K562 (cell line): ENCODE measurements at regions not wholly inside any gene's neighbourhood (a gene's known extent, or its start where the extent isn't known, plus 50 kb on each side); places are given as distances from the start of the nearest gene placed in this dataset.

Source experiments
- ATAC-seq: fragments of 200-7000 bp; cut with Tn5 transposase; 3 replicates; pipeline ENCODE4 v1.9.1; 2020; ENCODE audit warnings: moderate library complexity
- BruUV-seq: library from RNA; stranded (reverse); fragments of 400-500 nt; replicated peaks from 2 replicates; lab custom pipeline; 2021; lab: Mats Ljungman, UMichigan
- CTCF ChIA-PET: fragments of 300-600 bp; formaldehyde crosslinking; extraction: SDS; loops from one replicate; lab custom pipeline; 2021; ENCODE audit warnings: low intra/inter-chr PET ratio; lab: Yijun Ruan, JAX
- POLR2A ChIA-PET: fragments of 300-600, 350-650 bp; sonication (Branson Sonifier 250); formaldehyde crosslinking; extraction: SDS; loops from one replicate; lab custom pipeline; 2021; ENCODE audit warnings: antibody characterized with exemption, inconsistent platforms; lab: Yijun Ruan, JAX
- DNase-seq, 4 experiments: peaks; one replicate each; pipeline versions ENCODE4 v3.0.0 to v3.0.0-alpha.2; 2011 to 2018; ENCODE audit warnings: low spot score in 3 of 4, mixed read lengths in 3 of 4; ENCODE audit errors: extremely low read depth in 1 of 4
- FAIRE-seq: peaks from 2 replicates; lab custom pipeline; 2011; peaks lifted over from hg19 to GRCh38; lab: Jason Lieb, UNC
- H2AFZ ChIP-seq: 2 replicates; pipeline ENCODE4 v1.6.0; 2011; ENCODE audit warnings: low read depth, low read length, control low read depth, inconsistent platforms
- H3K27ac ChIP-seq: fragments of 200-600 bp; 3 replicates; pipeline ENCODE4 v1.8.0; 2011; ENCODE audit warnings: low read depth, mild to moderate bottlenecking, control low read depth, inconsistent platforms, low read length, moderate library complexity, mixed read lengths; ENCODE audit errors: extremely low read depth
- H3K27me3 ChIP-seq, 2 experiments: fragments of 300-600 bp in 1 of 2; 2 replicates in 1 of 2; 3 replicates in 1 of 2; pipeline versions ENCODE4 v1.6.0 to v1.8.0; 2011; ENCODE audit warnings: inconsistent platforms in 2 of 2, low read length in 2 of 2, mild to moderate bottlenecking in 1 of 2, mixed read lengths in 1 of 2, moderate library complexity in 1 of 2; ENCODE audit not compliant: control insufficient read depth in 2 of 2, insufficient read depth in 2 of 2
- H3K36me3 ChIP-seq: fragments of 300-600 bp; 3 replicates; pipeline ENCODE4 v1.8.0; 2011; ENCODE audit warnings: mild to moderate bottlenecking, low read length, inconsistent platforms; ENCODE audit not compliant: control insufficient read depth, insufficient read depth
- H3K4me1 ChIP-seq, 2 experiments: fragments of 200-600 bp in 1 of 2; replicated peaks in 1 of 2; 2 replicates in 1 of 2; 3 replicates in 1 of 2; pipeline versions ENCODE4 v1.5.1 to v1.8.0; 2011; ENCODE audit warnings: inconsistent platforms in 2 of 2, low read length in 2 of 2, mild to moderate bottlenecking in 1 of 2, mixed read lengths in 1 of 2, moderate library complexity in 1 of 2; ENCODE audit not compliant: control insufficient read depth in 2 of 2, insufficient read depth in 2 of 2
- H3K4me2 ChIP-seq: 2 replicates; pipeline ENCODE4 v1.6.1; 2011; ENCODE audit warnings: low read length, control low read depth, inconsistent platforms, mixed read lengths; ENCODE audit not compliant: insufficient read depth
- H3K4me3 ChIP-seq: fragments of 200-600 bp; sonication (generic), shearing (Covaris generic); 2 replicates; pipeline ENCODE4 v1.5.1; 2016; ENCODE audit warnings: control low read depth, inconsistent platforms
- H3K79me2 ChIP-seq: fragments of 200-600 bp; 3 replicates; pipeline ENCODE4 v1.8.0; 2011; ENCODE audit warnings: low read length, inconsistent platforms; ENCODE audit not compliant: control insufficient read depth, insufficient read depth
- H3K9ac ChIP-seq, 2 experiments: 2 replicates each; pipeline versions ENCODE4 v1.6.0 to v1.6.1; 2011; ENCODE audit warnings: low read depth in 2 of 2, low read length in 2 of 2, control low read depth in 1 of 2, inconsistent platforms in 1 of 2, mild to moderate bottlenecking in 1 of 2, mixed read lengths in 1 of 2; ENCODE audit not compliant: insufficient read depth in 1 of 2
- H3K9me1 ChIP-seq: one replicate; pipeline ENCODE4 v1.6.0; 2011; ENCODE audit warnings: inconsistent platforms, mild to moderate bottlenecking, low read length, moderate library complexity; ENCODE audit not compliant: control insufficient read depth, insufficient read depth
- H3K9me3 ChIP-seq: replicated peaks from 2 replicates; pipeline ENCODE4 v1.5.1; 2011; ENCODE audit warnings: low read depth, low read length, inconsistent platforms; ENCODE audit not compliant: control insufficient read depth, insufficient read depth
- H4K20me1 ChIP-seq: replicated peaks from 2 replicates; pipeline ENCODE4 v1.6.1; 2011; ENCODE audit warnings: low read length, inconsistent platforms, mixed read lengths; ENCODE audit not compliant: control insufficient read depth, insufficient read depth
- BRD4 ChIP-seq: fragments of 200-600 bp; sonication (generic); IDR thresholded peaks from 2 replicates; pipeline ENCODE4 v1.6.1; 2017; ENCODE audit warnings: inconsistent platforms
- CEBPB ChIP-seq: fragments of 450-650 bp; IDR thresholded peaks from 2 replicates; pipeline ENCODE4 v1.6.1; 2016; ENCODE audit warnings: missing genetic modification characterization, missing compliant biosample characterization
- CTCFL ChIP-seq: IDR thresholded peaks from 2 replicates; pipeline ENCODE4 v1.6.1; 2011; ENCODE audit warnings: borderline replicate concordance, low read depth, mild to moderate bottlenecking, moderate library complexity, low read length; ENCODE audit not compliant: insufficient read depth, poor library complexity, severe bottlenecking
- FOXJ2 ChIP-seq: fragments of 200-800 bp; sonication (Bioruptor generic); IDR thresholded peaks from 2 replicates; pipeline ENCODE4 v1.6.1; 2016; ENCODE audit warnings: missing genetic modification characterization, missing compliant biosample characterization
- FOXP1 ChIP-seq: sonication (generic); formaldehyde crosslinking; IDR thresholded peaks from 2 replicates; pipeline ENCODE4 v1.8.0; 2022; ENCODE audit warnings: mild to moderate bottlenecking, missing genetic modification reagents
- GATAD2B ChIP-seq: fragments of 450-650 bp; IDR thresholded peaks from 2 replicates; pipeline ENCODE4 v1.6.1; 2017; ENCODE audit warnings: mild to moderate bottlenecking, borderline replicate concordance
- TAL1 ChIP-seq: fragments of 450-650 bp; IDR thresholded peaks from 2 replicates; pipeline ENCODE4 v1.6.1; 2016; ENCODE audit warnings: mild to moderate bottlenecking
- THRB ChIP-seq: fragments of 450-650 bp; formaldehyde crosslinking; conservative IDR thresholded peaks from 2 replicates; pipeline ENCODE4 v1.4.0; 2022; ENCODE audit warnings: mild to moderate bottlenecking, missing genetic modification characterization
- ZNF316 ChIP-seq: fragments of 450-650 bp; IDR thresholded peaks from 2 replicates; pipeline ENCODE4 v1.6.1; 2016
- ZNF41 ChIP-seq: fragments of 250-450 bp; sonication (Bioruptor Pico); conservative IDR thresholded peaks from 2 replicates; pipeline ENCODE4 v1.4.0; 2020; ENCODE audit warnings: mild to moderate bottlenecking
- ZNF740 ChIP-seq, 3 experiments: fragments of 200-800 bp in 1 of 3; sonication (Bioruptor generic) in 1 of 3; sonication (generic) in 1 of 3; formaldehyde crosslinking in 1 of 3; IDR thresholded peaks; 2 replicates each; pipeline versions ENCODE4 v1.6.1 to v1.8.0; 2016 to 2022; ENCODE audit warnings: mild to moderate bottlenecking in 2 of 3, missing compliant biosample characterization in 2 of 3, missing genetic modification characterization in 2 of 3, missing genetic modification reagents in 1 of 3
- WGBS: fragments of 100-300 bp; shearing (Covaris generic); methylation state at CpG from one replicate; pipeline ENCODE4 v1.1.6; 2016; ENCODE audit warnings: low coverage, mixed read lengths; ENCODE audit not compliant: insufficient coverage; ENCODE audit errors: missing lambda C conversion rate; 5-methylcytosine and 5-hydroxymethylcytosine counted together
- in situ Hi-C: fragments of 300-500 bp; cut with MboI; formaldehyde crosslinking; loops from 4 replicates; pipeline ENCODE4 v1.15.0; 2018; ENCODE audit warnings: inconsistent platforms, mixed read lengths
- intact Hi-C: fragments of 100-400 bp; cut with micrococcal nuclease; formaldehyde crosslinking; loops from 2 replicates; pipeline ENCODE4 v1.14.2; 2022

GRCh38 chr16:50444526-50444925, 75.7 kb upstream of the BRD7 start:
- in situ Hi-C loops (no loop called here), intact Hi-C loops (no loop called here)
- H3K36me3 ChIP-seq, result no peaks in the 10 kb centered on the region
- no peaks in the 10 kb centered on the region; the same call in 1 of the 2 replicates for H4K20me1 ChIP-seq
- peaks cover 24 to 42% of the 10 kb centered on the region in 2 experiments; a peak in 4 of 5 replicates for H3K27me3 ChIP-seq
- no peak overlapping the region for H2AFZ ChIP-seq
- DNase-seq (no peak), ATAC-seq (no peak), FAIRE-seq (no peak)
- POLR2A ChIA-PET, result interaction anchor here (0.9 kb wide), 1 partner anchor 12 kb away, joined by 4 read pairs; no protein-coding TSS in a partner anchor
- no TSS peak for BruUV-seq
- CTCF ChIA-PET, result no interaction called here
- H3K9ac ChIP-seq, result no peak overlapping the region
- no peaks in the 10 kb centered on the region for H3K79me2 ChIP-seq
- 0% methylated on average over 1 of the region's 1 CpG for WGBS
- H3K27ac ChIP-seq, result no peak overlapping the region
- peaks cover 3% of the 10 kb centered on the region for H3K9me1 ChIP-seq
- H3K4me2 ChIP-seq, result no peak overlapping the region
- no peaks in the 10 kb centered on the region; the same call in 1 of the 2 replicates for H3K9me3 ChIP-seq
- no peak overlapping the region for H3K4me3 ChIP-seq
- TF ChIP-seq ZNF740 (CRISPR knock-in tag; IDR thresholded peaks at IDR 0.05) (no peak), ZNF740 (tag; IDR thresholded peaks at IDR 0.05) (no peak), GATAD2B (no peak), ZNF316 (no peak), ZNF41 (no peak)
- no peaks in the 10 kb centered on the region for H3K4me1 ChIP-seq

GRCh38 chr16:50442221-50442620, 73.4 kb upstream of the BRD7 start:
- no TSS peak for BruUV-seq
- Histone ChIP-seq H3K4me3 (no peak overlapping the region), H3K4me1 (no peaks in the 10 kb centered on the region), H3K9me1 (peaks cover 3% of the 10 kb centered on the region), H3K9ac (no peak overlapping the region), H3K36me3 (no peaks in the 10 kb centered on the region), H3K79me2 (no peaks in the 10 kb centered on the region), H3K4me2 (no peak overlapping the region), H2AFZ (no peak overlapping the region), H4K20me1 (no peaks in the 10 kb centered on the region), H3K27me3 (peaks cover 5 to 23% of the 10 kb centered on the region in 2 experiments; a peak in 4 of 5 replicates), H3K9me3 (no peaks in the 10 kb centered on the region; the same call in 1 of the 2 replicates), H3K27ac (no peak overlapping the region)
- CTCF ChIA-PET, result no interaction called here
- POLR2A ChIA-PET, result interaction anchor here (1.2 kb wide), 1 partner anchor 9 kb away, joined by 6 read pairs; no protein-coding TSS in a partner anchor
- ATAC-seq (no peak), DNase-seq (no peak), FAIRE-seq (no peak)
- WGBS, result 0% methylated on average over 3 of the region's 3 CpGs
- in situ Hi-C loops, result no loop called here
- intact Hi-C loops, result no loop called here
- no peak for TF ChIP-seq FOXP1
- no peak for TF ChIP-seq CTCFL
- no peak for TF ChIP-seq THRB (CRISPR knock-in tag)
- no peak for TF ChIP-seq CEBPB (tag)
- TF ChIP-seq BRD4, result no peak
- TF ChIP-seq FOXJ2 (tag), result no peak
- no peak for TF ChIP-seq TAL1
